HG02938 (cell line): ENCODE measurements at regions not wholly inside any gene's neighbourhood (a gene's known extent, or its start where the extent isn't known, plus 50 kb on each side); places are given as distances from the start of the nearest gene placed in this dataset.
"Not testable (repeated sequence)": the region's sequence is repeated elsewhere in the genome, so short reads cannot be mapped to it uniquely, and the experiment has no call there.

ENCODE experiments used
- ATAC-seq: cut with Tn5 transposase; IDR thresholded peaks from one replicate; pipeline ENCODE4 v1.9.1; 2021; ENCODE audit warnings: mild to moderate bottlenecking, moderate library complexity; ENCODE audit not compliant: unreplicated experiment

GRCh38 chr1:143644035-143644434, 327.8 kb downstream of the FAM72C start:
- ATAC-seq: not testable (repeated sequence)

DNA sequence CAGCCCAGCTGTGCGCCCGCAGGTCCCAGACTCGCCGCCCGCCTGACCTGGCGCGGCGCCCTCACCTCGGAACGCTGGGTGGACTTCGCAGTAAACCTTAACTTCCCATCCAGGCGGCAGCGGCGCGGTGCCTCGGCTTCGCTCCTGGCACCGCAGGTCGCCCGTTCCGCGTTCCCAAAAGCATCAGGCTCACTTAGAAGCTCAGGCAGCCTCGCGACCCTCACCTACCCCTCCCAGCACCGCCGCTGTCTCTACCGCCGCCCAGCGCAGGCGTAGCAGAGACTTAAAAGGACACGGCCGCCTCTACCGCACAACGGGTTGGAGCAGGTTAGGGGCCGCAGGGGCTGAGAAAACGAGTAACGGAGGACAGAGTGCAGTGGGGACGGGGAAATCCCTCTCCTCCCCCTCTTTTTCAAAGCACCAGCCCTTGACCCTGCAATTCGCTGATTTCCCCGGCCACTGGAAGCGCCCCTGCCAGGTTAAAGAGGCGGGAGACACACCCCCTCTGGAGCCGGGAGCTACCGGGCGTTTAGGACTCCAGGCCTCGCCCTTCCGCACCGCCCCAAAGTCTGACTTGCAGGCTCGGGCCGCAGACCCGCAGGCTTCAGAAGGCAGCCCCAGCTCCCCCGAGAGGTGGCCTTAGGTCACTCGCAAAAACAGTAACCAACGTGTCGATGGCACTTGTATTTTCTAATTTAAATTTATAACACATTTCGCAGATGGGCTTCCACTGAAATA, 328.5 kb downstream of the FAM72C start:
- ATAC-seq: no peak

DNA sequence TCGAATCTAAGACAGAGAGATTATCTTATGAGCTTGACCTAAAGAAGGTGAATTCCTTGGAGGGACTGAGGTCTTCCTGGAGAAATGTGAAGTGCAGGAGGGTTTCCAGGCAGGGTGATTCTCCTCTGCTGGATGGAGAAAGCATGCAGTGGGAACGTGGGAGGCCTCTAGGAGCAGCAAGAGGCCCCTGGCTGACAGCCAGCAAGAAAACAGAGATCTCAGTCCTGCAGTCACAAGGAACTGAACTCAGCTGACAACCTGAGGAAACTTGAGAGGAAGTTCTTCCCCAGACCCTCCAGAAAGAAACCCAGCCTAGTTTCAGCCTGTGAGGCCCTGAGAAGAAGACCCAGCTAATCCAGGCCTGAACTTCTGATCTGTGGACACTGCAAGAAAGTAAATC, 345.9 kb downstream of the FAM72C start:
- ATAC-seq: no peak

GRCh38 chr1:143619851-143620250, 351.9 kb downstream of the FAM72C start:
- ATAC-seq: no peak

GRCh38 chr1:143611159-143611558, 360.6 kb downstream of the FAM72C start:
- no peak for ATAC-seq

- no peak for ATAC-seq
Observed at GRCh38 chr1:143610196-143610595, 361.6 kb downstream of the FAM72C start.

GRCh38 chr1:143604887-143605286, 366.9 kb downstream of the FAM72C start:
- no peak for ATAC-seq

GRCh38 chr1:143584508-143584907, 387.3 kb downstream of the FAM72C start:
- no peak for ATAC-seq

GRCh38 chr1:143574891-143575520, 396.8 kb downstream of the FAM72C start:
- ATAC-seq: no peak

DNA sequence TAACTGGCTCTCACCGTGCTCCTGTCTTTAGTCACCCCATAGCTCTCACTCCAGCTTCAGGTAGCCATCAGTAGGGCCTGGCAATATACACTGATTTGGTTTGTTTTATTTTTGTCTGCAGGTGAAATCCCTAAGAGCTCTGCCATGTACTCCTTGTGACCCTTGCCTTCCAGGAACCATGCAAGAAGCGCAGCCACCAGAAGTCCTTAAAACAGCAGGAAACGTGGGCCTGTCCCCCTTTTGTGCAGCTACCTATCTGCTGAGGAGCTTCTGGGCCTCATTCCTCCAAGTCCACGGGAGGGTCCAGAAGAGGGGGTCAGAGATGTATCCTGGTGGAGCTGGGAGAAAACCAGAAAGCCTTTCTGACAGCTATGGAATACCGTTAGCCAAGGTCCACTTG, 399.1 kb downstream of the FAM72C start:
- ATAC-seq: not testable (repeated sequence)

GRCh38 chr1:143563761-143564160, 408.0 kb downstream of the FAM72C start:
- ATAC-seq: not testable (repeated sequence)

- ATAC-seq: no peak
Observed at GRCh38 chr1:143553627-143554026, 418.2 kb downstream of the FAM72C start.

DNA sequence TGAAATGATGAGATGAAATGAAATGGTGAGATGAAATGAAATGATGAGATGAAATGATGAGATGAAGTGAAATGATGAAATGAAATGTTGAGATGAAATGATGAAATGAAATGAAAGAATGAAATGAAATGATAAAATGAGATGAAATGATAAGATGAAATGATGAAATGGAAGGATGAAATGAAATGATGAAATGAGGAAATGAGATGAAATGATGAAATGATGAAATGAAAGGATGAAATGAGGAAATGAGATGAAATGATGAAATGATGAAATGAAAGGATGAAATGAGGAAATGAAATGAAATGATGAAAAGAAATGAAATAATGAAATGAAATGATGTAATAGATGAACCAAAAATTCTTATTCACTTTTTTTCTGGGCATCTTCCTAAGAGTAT, 467.1 kb downstream of the FAM72C start:
- not testable (repeated sequence) for ATAC-seq

GRCh38 chr1:143504080-143504479, 467.7 kb downstream of the FAM72C start:
- ATAC-seq: not testable (repeated sequence)

DNA sequence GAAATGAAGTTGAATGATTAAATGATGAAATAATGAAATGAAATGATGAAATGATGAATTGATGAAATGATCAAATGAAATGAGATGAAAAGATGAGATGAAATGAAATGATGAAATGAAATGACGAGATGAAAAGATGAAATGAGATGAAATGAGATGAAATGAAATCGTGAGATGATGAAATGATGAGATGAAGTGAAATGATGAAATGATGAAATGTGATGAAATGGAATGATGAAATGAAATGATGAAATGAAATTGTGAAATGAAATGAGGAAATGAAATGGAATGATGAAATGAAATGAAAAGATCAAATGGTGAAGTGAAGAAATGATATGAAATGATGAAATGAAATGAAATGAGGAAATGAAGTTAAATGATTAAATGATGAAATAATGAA, 468.7 kb downstream of the FAM72C start:
- not testable (repeated sequence) for ATAC-seq

GRCh38 chr1:143502038-143502437, 469.7 kb downstream of the FAM72C start:
- ATAC-seq: not testable (repeated sequence)

- not testable (repeated sequence) for ATAC-seq
Observed at GRCh38 chr1:143498059-143498749, 473.6 kb downstream of the FAM72C start.

GRCh38 chr1:143497374-143497747, 474.4 kb downstream of the FAM72C start:
- ATAC-seq: no peak

DNA sequence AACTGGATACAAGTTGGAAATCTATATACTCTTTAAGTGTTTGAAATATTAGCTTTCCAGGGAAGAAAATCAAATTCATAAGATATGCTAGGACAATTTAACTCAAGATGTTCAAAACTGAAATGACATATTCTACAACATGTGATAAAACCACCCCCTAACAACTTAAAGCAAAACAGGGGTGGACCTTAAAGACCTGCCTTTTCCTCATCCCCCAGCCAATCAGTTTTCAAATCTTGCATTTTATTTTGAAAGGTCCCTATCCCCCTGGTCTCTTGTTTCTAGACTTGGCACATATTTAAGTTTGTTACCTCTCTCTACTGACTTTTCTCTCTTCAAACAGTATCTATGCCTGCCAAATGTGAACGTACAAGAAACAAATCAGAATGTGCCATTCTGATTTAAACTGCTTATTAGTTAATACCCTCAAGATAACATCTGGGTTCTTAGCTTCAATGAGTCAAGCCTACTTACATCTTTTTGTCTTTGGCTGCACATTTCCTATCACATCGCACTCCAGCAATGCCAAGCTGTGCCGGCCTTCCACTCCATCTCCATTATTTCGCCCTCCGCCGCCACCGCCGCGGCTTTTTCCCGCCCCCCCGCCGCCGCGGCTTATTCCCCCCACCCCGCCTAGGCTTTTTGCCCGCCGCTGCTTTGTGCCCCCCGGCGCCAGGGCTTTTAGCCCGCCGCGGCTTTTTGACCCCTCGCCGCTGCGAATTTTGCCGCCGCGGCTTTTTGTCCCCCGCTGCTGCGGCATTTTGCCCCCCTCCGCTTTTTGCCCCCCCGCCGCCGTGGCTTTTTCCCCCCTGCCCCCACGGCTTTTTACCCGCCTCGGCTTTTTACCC, 475.0 kb downstream of the FAM72C start:
- not testable (repeated sequence) for ATAC-seq
